ENCODE measurements at regions not wholly inside any gene's neighbourhood (a gene's known extent, or its start where the extent isn't known, plus 50 kb on each side); places are given as distances from the start of the nearest gene placed in this dataset.
A peak's percentile ranks its signal among the peaks of the same experiment; 100 is the strongest.

- whole genome bisulfite sequencing, 2 donors: 75 to 90% methylated on average over 10 to 12 of the region's 12 CpGs
- H3K27ac ChIP-seq: no peak overlapping the region
- no peaks in the 10 kb centered on the region for H3K36me3 ChIP-seq (ENCODE audit: low read depth, missing control alignments)
- H3K9me3 ChIP-seq: no peaks in the 10 kb centered on the region
- H3K4me1 ChIP-seq: peaks cover 16% of the 10 kb centered on the region
- TF ChIP-seq, protein P1, sequence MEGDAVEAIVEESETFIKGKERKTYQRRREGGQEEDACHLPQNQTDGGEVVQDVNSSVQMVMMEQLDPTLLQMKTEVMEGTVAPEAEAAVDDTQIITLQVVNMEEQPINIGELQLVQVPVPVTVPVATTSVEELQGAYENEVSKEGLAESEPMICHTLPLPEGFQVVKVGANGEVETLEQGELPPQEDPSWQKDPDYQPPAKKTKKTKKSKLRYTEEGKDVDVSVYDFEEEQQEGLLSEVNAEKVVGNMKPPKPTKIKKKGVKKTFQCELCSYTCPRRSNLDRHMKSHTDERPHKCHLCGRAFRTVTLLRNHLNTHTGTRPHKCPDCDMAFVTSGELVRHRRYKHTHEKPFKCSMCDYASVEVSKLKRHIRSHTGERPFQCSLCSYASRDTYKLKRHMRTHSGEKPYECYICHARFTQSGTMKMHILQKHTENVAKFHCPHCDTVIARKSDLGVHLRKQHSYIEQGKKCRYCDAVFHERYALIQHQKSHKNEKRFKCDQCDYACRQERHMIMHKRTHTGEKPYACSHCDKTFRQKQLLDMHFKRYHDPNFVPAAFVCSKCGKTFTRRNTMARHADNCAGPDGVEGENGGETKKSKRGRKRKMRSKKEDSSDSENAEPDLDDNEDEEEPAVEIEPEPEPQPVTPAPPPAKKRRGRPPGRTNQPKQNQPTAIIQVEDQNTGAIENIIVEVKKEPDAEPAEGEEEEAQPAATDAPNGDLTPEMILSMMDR (IDR thresholded peaks at IDR 0.05): no peak
- TF ChIP-seq POLR2A (IDR thresholded peaks at IDR 0.05): no peak
- peak; percentile 42 for DNase-seq
- H3K27me3 ChIP-seq: no peaks in the 10 kb centered on the region
- intact Hi-C loops (cut with DNase I; ENCODE audit: low total_unique reads): no loop called here
- no peak overlapping the region for H3K4me3 ChIP-seq
Measured at GRCh38 chr3:72145506-72146380, 360.8 kb upstream of the PROK2 start.

DNA sequence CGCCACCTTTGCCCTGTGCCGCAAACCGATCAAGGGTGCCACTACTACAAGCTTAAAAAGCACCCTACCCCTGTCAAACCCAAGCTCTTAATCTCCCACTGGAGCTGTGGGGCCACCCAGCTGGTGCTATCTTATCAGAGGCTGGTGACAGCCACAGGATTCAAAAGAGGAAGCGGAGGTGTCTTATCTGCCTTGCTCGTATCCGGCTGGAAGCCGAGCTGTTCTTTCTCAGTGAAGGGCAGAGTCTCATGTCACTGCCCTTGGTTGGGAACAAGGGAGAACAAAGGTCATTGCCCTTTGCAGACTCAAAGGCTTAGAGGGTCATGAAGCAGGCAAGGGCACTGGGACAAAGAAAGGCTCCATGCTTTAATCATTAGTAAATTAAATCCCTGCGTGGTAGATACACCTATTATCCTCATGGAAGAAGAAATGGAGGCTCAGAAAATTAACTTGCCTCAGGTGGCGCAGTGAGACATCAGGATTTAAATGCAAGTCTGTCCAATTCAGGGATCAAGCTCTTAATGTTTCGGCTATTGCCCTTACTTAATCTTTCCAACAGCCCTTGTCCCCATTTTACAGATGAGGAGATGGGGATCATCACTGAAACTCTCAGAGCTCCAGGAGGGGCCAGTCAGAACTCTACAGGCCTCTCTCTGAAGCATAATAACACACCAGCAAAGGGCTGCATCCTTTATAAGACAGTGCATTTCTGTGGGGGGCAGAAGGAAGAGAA, 360.0 kb upstream of the PROK2 start:
- Histone ChIP-seq H3K9me3 (no peaks in the 10 kb centered on the region), H3K36me3 (ENCODE audit: low read depth, missing control alignments) (no peaks in the 10 kb centered on the region), H3K27ac (peak overlapping the region in 1 of 2 donors; percentile 68), H3K4me1 (peaks cover 16% of the 10 kb centered on the region), H3K4me3 (no peak overlapping the region), H3K27me3 (no peaks in the 10 kb centered on the region)
- intact Hi-C loops (cut with DNase I; ENCODE audit: low total_unique reads): no loop called here
- peak; percentile 76 for DNase-seq
- WGBS, 2 donors: 45 to 56% methylated on average over 10 of the region's 10 CpGs
- no peak for TF ChIP-seq POLR2A (IDR thresholded peaks at IDR 0.05)
- TF ChIP-seq, protein P1 (IDR thresholded peaks at IDR 0.05): no peak

GRCh38 chr3:72143966-72144717, 359.2 kb upstream of the PROK2 start:
- H3K27me3 ChIP-seq: no peaks in the 10 kb centered on the region
- peaks cover 16% of the 10 kb centered on the region for H3K4me1 ChIP-seq
- no peaks in the 10 kb centered on the region for H3K9me3 ChIP-seq
- H3K27ac ChIP-seq: peak overlapping the region in 1 of 2 donors; percentile 68
- 46 to 55% methylated on average over 6 of the region's 6 CpGs for WGBS, 2 donors
- H3K36me3 ChIP-seq (ENCODE audit: low read depth, missing control alignments): no peaks in the 10 kb centered on the region
- peak; percentile 22 for DNase-seq
- TF ChIP-seq, protein P1 (IDR thresholded peaks at IDR 0.05): peak in 1 of 3 experiments; percentile 1
- TF ChIP-seq POLR2A (IDR thresholded peaks at IDR 0.05): no peak
- no peak overlapping the region for H3K4me3 ChIP-seq
- intact Hi-C loops (cut with DNase I; ENCODE audit: low total_unique reads): no loop called here

DNA sequence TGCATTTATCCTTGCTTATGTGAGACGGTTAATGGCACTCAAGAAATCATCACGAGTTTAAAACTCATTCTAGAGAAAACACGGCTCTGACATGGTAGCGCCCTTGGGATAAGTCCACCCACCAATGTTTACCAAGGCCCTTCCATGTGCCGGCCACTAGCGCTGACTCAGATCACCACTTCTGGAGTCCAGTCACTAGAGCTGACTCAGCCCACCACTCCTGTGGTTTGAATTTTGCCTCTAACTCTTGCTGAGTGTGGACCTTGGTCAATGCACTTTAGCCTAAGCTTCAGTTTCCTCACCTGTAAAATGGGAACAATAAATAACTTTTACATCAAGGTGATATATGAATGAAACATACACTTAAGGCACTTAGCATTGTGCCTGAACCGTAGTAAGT, 358.4 kb upstream of the PROK2 start:
- peaks cover 16% of the 10 kb centered on the region for H3K4me1 ChIP-seq
- no peaks in the 10 kb centered on the region for H3K27me3 ChIP-seq
- no peaks in the 10 kb centered on the region for H3K9me3 ChIP-seq
- H3K36me3 ChIP-seq (ENCODE audit: low read depth, missing control alignments): no peaks in the 10 kb centered on the region
- no peak overlapping the region for H3K4me3 ChIP-seq
- no peak for TF ChIP-seq POLR2A (IDR thresholded peaks at IDR 0.05)
- TF ChIP-seq, protein P1 (IDR thresholded peaks at IDR 0.05): no peak
- intact Hi-C loops (cut with DNase I; ENCODE audit: low total_unique reads): no loop called here
- H3K27ac ChIP-seq: no peak overlapping the region
- WGBS, 2 donors: 91 to 98% methylated on average over 7 of the region's 7 CpGs
- DNase-seq: no peak

Data from testis (tissue), 2 donors.